ENCODE measurements at regions not wholly inside any gene's neighbourhood (a gene's known extent, or its start where the extent isn't known, plus 50 kb on each side); places are given as distances from the start of the nearest gene placed in this dataset.

GRCh38 chr17:6231886-6232731, 161.9 kb downstream of the WSCD1 start (continued):
- TF ChIP-seq POLR2AphosphoS5 (IDR thresholded peaks at IDR 0.05; ENCODE audit: control insufficient read depth, insufficient read depth, low read depth, low read length) (no peak), CTCF (IDR thresholded peaks at IDR 0.05 in 2 of 3, conservative IDR thresholded peaks at IDR 0.05 in 1 of 3; ENCODE audit: insufficient read depth in 2 of 3, low read depth in 1 of 3, low read length in 3 of 3) (no peak), POU5F1 (IDR thresholded peaks at IDR 0.05; ENCODE audit: borderline replicate concordance, low read depth, low read length, partially characterized antibody) (no peak), ZNF24 (IDR thresholded peaks at IDR 0.05) (no peak), ZNF57 (CRISPR knock-in tag; IDR thresholded peaks at IDR 0.05) (no peak), ZNF143 (CRISPR knock-in tag; IDR thresholded peaks at IDR 0.05) (no peak)

- no peak for ATAC-seq
- no peaks in the 10 kb centered on the region for H3K79me2 ChIP-seq (ENCODE audit: control insufficient read depth, insufficient read depth, low read length)
- H3K9me3 ChIP-seq (replicated peaks; ENCODE audit: control insufficient read depth, insufficient read depth, low read depth, low read length), result no peaks in the 10 kb centered on the region
- H4K20me1 ChIP-seq (replicated peaks; ENCODE audit: control insufficient read depth, insufficient read depth, low read length), result no peaks in the 10 kb centered on the region
- H3K36me3 ChIP-seq (ENCODE audit: control insufficient read depth, insufficient read depth, low read length), result no peaks in the 10 kb centered on the region
- peaks cover 0 to 12% of the 10 kb centered on the region in 2 experiments; a peak in 2 of 5 replicates for H3K27me3 ChIP-seq (ENCODE audit: control insufficient read depth in 2 of 2, insufficient read depth in 2 of 2, low read length in 2 of 2)
- 0% methylated on average over 8 of the region's 8 CpGs for WGBS (ENCODE audit: insufficient coverage, low coverage, missing lambda C conversion rate)
- no peak overlapping the region for H3K4me2 ChIP-seq (ENCODE audit: insufficient read depth, low read length)
- intact Hi-C loops (cut with micrococcal nuclease) (no loop called here), in situ Hi-C loops (cut with MboI) (no loop called here)
- H3K4me3 ChIP-seq, result no peak overlapping the region
- CTCF ChIA-PET (ENCODE audit: low intra/inter-chr PET ratio), result no interaction called here
- FAIRE-seq, result no peak
- no TSS peak for BruUV-seq (replicated peaks)
- no peak overlapping the region for H2AFZ ChIP-seq (ENCODE audit: low read depth, low read length)
- no peak overlapping the region for H3K27ac ChIP-seq (ENCODE audit: extremely low read depth, low read depth, low read length)
- DNase-seq (ENCODE audit: extremely low read depth in 1 of 4, low spot score in 3 of 4), result no peak
- no peaks in the 10 kb centered on the region for H3K9me1 ChIP-seq (ENCODE audit: control insufficient read depth, insufficient read depth, low read length)
- H3K9ac ChIP-seq (ENCODE audit: insufficient read depth in 1 of 2, low read depth in 2 of 2, low read length in 2 of 2), result no peak overlapping the region
- H3K4me1 ChIP-seq (replicated peaks in 1 of 2; ENCODE audit: control insufficient read depth in 2 of 2, insufficient read depth in 2 of 2, low read length in 2 of 2), result no peaks in the 10 kb centered on the region
- POLR2A ChIA-PET, result no interaction called here
- TF ChIP-seq ARID3A (IDR thresholded peaks at IDR 0.05; ENCODE audit: borderline replicate concordance, low read depth, low read length) (no peak), ZBTB11 (CRISPR knock-in tag; IDR thresholded peaks at IDR 0.05) (no peak), RUNX1 (IDR thresholded peaks at IDR 0.05; ENCODE audit: low read depth) (no peak), SNRNP70 (optimal IDR thresholded peaks at IDR 0.05; ENCODE audit: low read depth, low read length) (no peak), CHD4 (IDR thresholded peaks at IDR 0.05; ENCODE audit: insufficient read depth, insufficient replicate concordance, low read depth, low read length, poor library complexity, severe bottlenecking) (no peak), RFX1 (IDR thresholded peaks at IDR 0.05) (no peak)
These were observed 161.3 kb downstream of the WSCD1 start for GRCh38 chr17:6231465-6231864.

Data from K562 (cell line).